BLaER1 treated with 17β-estradiol and CSF1 and Interleukin-3, amounts not matched to agents 10 nM and 100 nM (cell line): ENCODE measurements at regions not wholly inside any gene's neighbourhood (a gene's known extent, or its start where the extent isn't known, plus 50 kb on each side); places are given as distances from the start of the nearest gene placed in this dataset.

ENCODE experiments used
- H3K27ac ChIP-seq, 11 experiments: shearing (Covaris generic); formaldehyde crosslinking; 2 replicates each; pipeline ENCODE4 v1.8.1; 2022
- H3K27me3 ChIP-seq, 11 experiments: shearing (Covaris generic); formaldehyde crosslinking; 2 replicates each; pipeline ENCODE4 v1.8.1; 2022
- H3K36me3 ChIP-seq, 11 experiments: shearing (Covaris generic); formaldehyde crosslinking; 2 replicates each; pipeline ENCODE4 v1.8.1; 2022
- H3K4me1 ChIP-seq, 10 experiments: shearing (Covaris generic); formaldehyde crosslinking; 2 replicates each; pipeline ENCODE4 v1.8.1; 2022
- H3K4me2 ChIP-seq, 11 experiments: shearing (Covaris generic); formaldehyde crosslinking; 2 replicates each; pipeline ENCODE4 v1.8.1; 2022
- H3K4me3 ChIP-seq, 10 experiments: shearing (Covaris generic); formaldehyde crosslinking; 2 replicates each; pipeline ENCODE4 v1.8.1; 2022
- H3K9ac ChIP-seq, 11 experiments: shearing (Covaris generic); formaldehyde crosslinking; 2 replicates each; pipeline ENCODE4 v1.8.1; 2022
- H3K9me3 ChIP-seq, 11 experiments: shearing (Covaris generic); formaldehyde crosslinking; replicated peaks in 1 of 11; 2 replicates each; pipeline ENCODE4 v1.8.1; 2022
- H4K20me1 ChIP-seq, 11 experiments: shearing (Covaris generic); formaldehyde crosslinking; 2 replicates each; pipeline ENCODE4 v1.8.1; 2022
- Cebpa-rat ChIP-seq, 11 experiments: shearing (Covaris generic); IDR thresholded peaks; 2 replicates each; pipeline ENCODE4 v1.8.1; 2022

DNA sequence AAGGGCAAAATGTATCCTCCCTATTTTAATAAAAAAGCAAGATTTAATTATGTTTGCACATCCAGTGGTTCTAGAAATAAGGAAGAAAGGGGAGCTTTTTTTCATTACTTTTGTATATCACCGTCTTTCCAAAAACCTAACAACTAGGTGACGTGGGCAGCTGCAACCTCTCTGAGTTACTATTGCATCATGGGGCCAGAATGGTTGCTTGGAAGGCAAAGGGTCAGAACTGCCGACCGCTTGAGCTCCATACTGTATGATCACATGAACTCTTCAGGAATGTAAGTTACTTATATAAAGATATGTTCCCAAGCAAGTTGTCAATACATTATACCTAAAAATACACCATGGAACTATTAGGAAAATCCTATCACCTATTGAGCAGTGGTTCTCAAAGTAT, 85.6 kb upstream of the HIVEP3 start:
- no peak for TF ChIP-seq Cebpa-rat (IDR thresholded peaks at IDR 0.05)
- Histone ChIP-seq H3K4me3 (no peak overlapping the region), H3K4me2 (no peak overlapping the region), H3K9me3 (no peaks in the 10 kb centered on the region), H3K9ac (no peak overlapping the region), H3K36me3 (no peaks in the 10 kb centered on the region), H3K4me1 (peaks cover 5 to 14% (median 10%) of the 10 kb centered on the region in 10 experiments; a peak in 19 of 20 replicates), H3K27me3 (no peaks in the 10 kb centered on the region), H3K27ac (no peak overlapping the region), H4K20me1 (no peaks in the 10 kb centered on the region)

- no peak for TF ChIP-seq Cebpa-rat (IDR thresholded peaks at IDR 0.05)
- Histone ChIP-seq H3K4me1 (peaks cover 0 to 5% (median 2%) of the 10 kb centered on the region in 10 experiments; a peak in 13 of 20 replicates), H3K9me3 (no peaks in the 10 kb centered on the region), H3K36me3 (no peaks in the 10 kb centered on the region), H3K27me3 (no peaks in the 10 kb centered on the region), H4K20me1 (no peaks in the 10 kb centered on the region), H3K4me2 (no peak overlapping the region), H3K9ac (no peak overlapping the region), H3K4me3 (no peak overlapping the region), H3K27ac (no peak overlapping the region)
Measured at GRCh38 chr1:42003433-42003832, 84.7 kb upstream of the HIVEP3 start.

DNA sequence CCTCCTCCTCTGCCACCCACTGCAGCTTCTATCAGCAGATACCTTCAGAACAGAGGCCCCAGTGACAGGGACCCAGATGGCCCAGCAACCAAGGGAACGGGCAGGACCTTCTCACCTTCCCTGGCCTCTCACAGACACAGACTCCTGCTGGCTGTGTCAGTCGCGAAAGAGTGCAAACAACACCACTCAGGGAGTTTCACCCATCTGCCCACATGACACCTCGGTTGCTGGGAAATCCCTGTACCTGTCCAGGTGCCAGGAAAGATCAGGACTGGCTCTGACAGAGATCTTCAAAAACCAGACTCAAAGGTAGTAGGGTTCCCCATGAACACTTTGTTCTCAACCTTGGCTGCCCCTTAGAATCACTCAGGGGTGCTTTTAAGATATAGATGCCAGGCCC, 83.5 kb upstream of the HIVEP3 start:
- no peaks in the 10 kb centered on the region for H3K27me3 ChIP-seq
- no peak overlapping the region for H3K4me2 ChIP-seq
- no peak overlapping the region for H3K4me3 ChIP-seq
- no peaks in the 10 kb centered on the region for H3K36me3 ChIP-seq
- TF ChIP-seq Cebpa-rat (IDR thresholded peaks at IDR 0.05) = no peak
- no peak overlapping the region for H3K9ac ChIP-seq
- H3K9me3 ChIP-seq = no peaks in the 10 kb centered on the region
- H3K27ac ChIP-seq = no peak overlapping the region
- no peaks in the 10 kb centered on the region for H3K4me1 ChIP-seq
- no peaks in the 10 kb centered on the region for H4K20me1 ChIP-seq

- Histone ChIP-seq H4K20me1 (no peaks in the 10 kb centered on the region), H3K9me3 (no peaks in the 10 kb centered on the region), H3K4me2 (no peak overlapping the region), H3K9ac (no peak overlapping the region), H3K4me1 (no peaks in the 10 kb centered on the region), H3K27ac (no peak overlapping the region), H3K27me3 (no peaks in the 10 kb centered on the region), H3K36me3 (no peaks in the 10 kb centered on the region), H3K4me3 (no peak overlapping the region)
- TF ChIP-seq Cebpa-rat (IDR thresholded peaks at IDR 0.05) = no peak
Measured at GRCh38 chr1:42000766-42001165, 82.0 kb upstream of the HIVEP3 start.

- H3K9me3 ChIP-seq = no peaks in the 10 kb centered on the region
- no peaks in the 10 kb centered on the region for H3K4me1 ChIP-seq
- no peak overlapping the region for H3K4me3 ChIP-seq
- H3K27me3 ChIP-seq = no peaks in the 10 kb centered on the region
- no peak for TF ChIP-seq Cebpa-rat (IDR thresholded peaks at IDR 0.05)
- no peaks in the 10 kb centered on the region for H3K36me3 ChIP-seq
- no peak overlapping the region for H3K4me2 ChIP-seq
- no peak overlapping the region for H3K27ac ChIP-seq
- H3K9ac ChIP-seq = no peak overlapping the region
- no peaks in the 10 kb centered on the region for H4K20me1 ChIP-seq
Measured at GRCh38 chr1:41999884-42000283, 81.2 kb upstream of the HIVEP3 start.

GRCh38 chr1:41998250-41998649, 79.5 kb upstream of the HIVEP3 start:
- no peak overlapping the region for H3K27ac ChIP-seq
- TF ChIP-seq Cebpa-rat (IDR thresholded peaks at IDR 0.05) = no peak
- no peak overlapping the region for H3K4me2 ChIP-seq
- H3K4me3 ChIP-seq = no peak overlapping the region
- H3K9me3 ChIP-seq = peaks cover 0 to 7% (median 5%) of the 10 kb centered on the region in 11 experiments; a peak in 12 of 22 replicates
- no peaks in the 10 kb centered on the region for H3K36me3 ChIP-seq
- no peaks in the 10 kb centered on the region for H4K20me1 ChIP-seq
- no peaks in the 10 kb centered on the region for H3K27me3 ChIP-seq
- H3K4me1 ChIP-seq = no peaks in the 10 kb centered on the region
- no peak overlapping the region for H3K9ac ChIP-seq

GRCh38 chr1:41997153-41997552, 78.4 kb upstream of the HIVEP3 start:
- Histone ChIP-seq H3K4me1 (no peaks in the 10 kb centered on the region), H3K9ac (no peak overlapping the region), H3K4me2 (no peak overlapping the region), H3K27ac (no peak overlapping the region), H3K27me3 (no peaks in the 10 kb centered on the region), H4K20me1 (no peaks in the 10 kb centered on the region), H3K4me3 (no peak overlapping the region), H3K9me3 (peaks cover 0 to 7% (median 5%) of the 10 kb centered on the region in 11 experiments; a peak in 12 of 22 replicates), H3K36me3 (no peaks in the 10 kb centered on the region)
- no peak for TF ChIP-seq Cebpa-rat (IDR thresholded peaks at IDR 0.05)

- H3K4me3 ChIP-seq = no peak overlapping the region
- no peaks in the 10 kb centered on the region for H3K27me3 ChIP-seq
- H3K4me2 ChIP-seq = no peak overlapping the region
- H4K20me1 ChIP-seq = no peaks in the 10 kb centered on the region
- no peak overlapping the region for H3K27ac ChIP-seq
- H3K36me3 ChIP-seq = no peaks in the 10 kb centered on the region
- H3K9ac ChIP-seq = no peak overlapping the region
- H3K9me3 ChIP-seq = peaks cover 0 to 7% (median 5%) of the 10 kb centered on the region in 11 experiments; a peak in 12 of 22 replicates
- H3K4me1 ChIP-seq = no peaks in the 10 kb centered on the region
- TF ChIP-seq Cebpa-rat (IDR thresholded peaks at IDR 0.05) = no peak
Measured at GRCh38 chr1:41995441-41996130, 76.9 kb upstream of the HIVEP3 start.

GRCh38 chr1:41994195-41994894, 75.6 kb upstream of the HIVEP3 start:
- no peaks in the 10 kb centered on the region for H3K4me1 ChIP-seq
- H3K27ac ChIP-seq = no peak overlapping the region
- H3K4me3 ChIP-seq = no peak overlapping the region
- no peaks in the 10 kb centered on the region for H4K20me1 ChIP-seq
- H3K9ac ChIP-seq = no peak overlapping the region
- no peak for TF ChIP-seq Cebpa-rat (IDR thresholded peaks at IDR 0.05)
- no peak overlapping the region for H3K4me2 ChIP-seq
- H3K9me3 ChIP-seq = peaks cover 0 to 9% (median 6%) of the 10 kb centered on the region in 11 experiments; a peak in 13 of 22 replicates
- H3K36me3 ChIP-seq = no peaks in the 10 kb centered on the region
- H3K27me3 ChIP-seq = no peaks in the 10 kb centered on the region

GRCh38 chr1:41983451-41983850, 64.7 kb upstream of the HIVEP3 start:
- no peak overlapping the region for H3K4me3 ChIP-seq
- no peak for TF ChIP-seq Cebpa-rat (IDR thresholded peaks at IDR 0.05)
- no peaks in the 10 kb centered on the region; a peak in 2 of 22 replicates for H4K20me1 ChIP-seq
- no peak overlapping the region for H3K4me2 ChIP-seq
- H3K9me3 ChIP-seq = peaks cover 0 to 6% (median 0%) of the 10 kb centered on the region in 11 experiments; a peak in 2 of 22 replicates
- no peaks in the 10 kb centered on the region for H3K36me3 ChIP-seq
- H3K9ac ChIP-seq = no peak overlapping the region
- H3K27me3 ChIP-seq = no peaks in the 10 kb centered on the region
- peaks cover 0 to 18% (median 4%) of the 10 kb centered on the region in 10 experiments; a peak in 10 of 20 replicates for H3K4me1 ChIP-seq
- no peak overlapping the region for H3K27ac ChIP-seq
